ENCODE measurements at regions not wholly inside any gene's neighbourhood (a gene's known extent, or its start where the extent isn't known, plus 50 kb on each side); places are given as distances from the start of the nearest gene placed in this dataset.

GRCh38 chr10:44745920-44746319 is 165.2 kb upstream of the TMEM72 start:
- Histone ChIP-seq H3K27ac (ENCODE audit: extremely low read depth, low read depth, low read length) (no peak overlapping the region), H4K20me1 (replicated peaks; ENCODE audit: control insufficient read depth, insufficient read depth, low read length) (no peaks in the 10 kb centered on the region), H3K9me1 (ENCODE audit: control insufficient read depth, insufficient read depth, low read length) (no peaks in the 10 kb centered on the region), H3K9me3 (replicated peaks; ENCODE audit: control insufficient read depth, insufficient read depth, low read depth, low read length) (no peaks in the 10 kb centered on the region), H3K79me2 (ENCODE audit: control insufficient read depth, insufficient read depth, low read length) (no peaks in the 10 kb centered on the region), H3K4me1 (replicated peaks in 1 of 2; ENCODE audit: control insufficient read depth in 2 of 2, insufficient read depth in 2 of 2, low read length in 2 of 2) (no peaks in the 10 kb centered on the region), H2AFZ (ENCODE audit: low read depth, low read length) (no peak overlapping the region), H3K4me2 (ENCODE audit: insufficient read depth, low read length) (no peak overlapping the region), H3K4me3 (no peak overlapping the region), H3K27me3 (ENCODE audit: control insufficient read depth in 2 of 2, insufficient read depth in 2 of 2, low read length in 2 of 2) (0 out of 5 replicates have a peak, but pooled peaks cover 0 to 4% of the 10 kb centered on the region in 2 experiments), H3K9ac (ENCODE audit: insufficient read depth in 1 of 2, low read depth in 2 of 2, low read length in 2 of 2) (no peak overlapping the region), H3K36me3 (ENCODE audit: control insufficient read depth, insufficient read depth, low read length) (no peaks in the 10 kb centered on the region)
- DNase-seq (ENCODE audit: extremely low read depth in 1 of 4, low spot score in 3 of 4) (no peak), FAIRE-seq (no peak), ATAC-seq (no peak)
- in situ Hi-C loops (cut with MboI) = no loop called here
- POLR2A ChIA-PET = no interaction called here
- WGBS (ENCODE audit: insufficient coverage, low coverage, missing lambda C conversion rate) = 0% methylated on average over 2 of the region's 2 CpGs
- peak; percentile 36; the same call in 1 of the 2 replicates for TF ChIP-seq CBFA2T3 (IDR thresholded peaks at IDR 0.05)
- no peak for TF ChIP-seq PHTF2 (CRISPR knock-in tag; IDR thresholded peaks at IDR 0.05)
- TF ChIP-seq, protein P1, sequence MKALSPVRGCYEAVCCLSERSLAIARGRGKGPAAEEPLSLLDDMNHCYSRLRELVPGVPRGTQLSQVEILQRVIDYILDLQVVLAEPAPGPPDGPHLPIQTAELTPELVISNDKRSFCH (CRISPR knock-in tag; IDR thresholded peaks at IDR 0.05) = no peak
- TF ChIP-seq, protein P1 (tag; IDR thresholded peaks at IDR 0.05) = no peak
- no peak for TF ChIP-seq ZNF274 (IDR thresholded peaks at IDR 0.05; ENCODE audit: borderline replicate concordance, low read depth, low read length)
- intact Hi-C loops (cut with micrococcal nuclease) = no loop called here
- BruUV-seq (replicated peaks) = no TSS peak
- CTCF ChIA-PET (ENCODE audit: low intra/inter-chr PET ratio) = no interaction called here

DNA sequence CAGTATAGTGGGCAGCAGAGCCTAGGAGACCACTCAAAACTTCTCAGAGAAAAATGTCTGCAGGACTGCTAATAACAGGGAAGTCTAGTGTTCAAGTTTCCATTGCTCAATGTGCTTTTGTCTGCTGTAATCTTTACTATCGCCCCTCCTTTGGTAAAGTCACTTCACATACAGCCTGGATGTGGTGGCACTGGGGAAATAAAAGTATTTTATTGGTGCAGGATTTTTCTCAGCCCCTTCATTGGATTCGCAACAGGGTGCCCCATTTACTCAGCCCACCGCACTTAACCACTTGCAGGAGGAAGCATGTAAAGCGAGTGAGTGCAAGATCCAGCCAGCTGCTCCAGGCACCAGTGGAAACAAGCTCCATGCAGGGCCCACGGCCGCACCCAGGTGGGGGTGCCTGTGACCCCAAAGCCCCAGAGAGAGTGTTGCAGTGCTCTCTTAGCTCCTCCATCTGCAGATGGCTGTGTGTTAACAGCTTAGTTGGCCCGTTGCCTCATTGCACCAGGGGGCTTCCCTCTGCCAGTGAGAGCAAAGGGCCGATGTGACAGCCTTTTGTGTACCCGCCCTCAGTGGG is 163.5 kb upstream of the TMEM72 start:
- Histone ChIP-seq H3K27me3 (ENCODE audit: control insufficient read depth in 2 of 2, insufficient read depth in 2 of 2, low read length in 2 of 2) (0 out of 5 replicates have a peak, but pooled peaks cover 0 to 4% of the 10 kb centered on the region in 2 experiments), H3K4me1 (replicated peaks in 1 of 2; ENCODE audit: control insufficient read depth in 2 of 2, insufficient read depth in 2 of 2, low read length in 2 of 2) (no peaks in the 10 kb centered on the region), H4K20me1 (replicated peaks; ENCODE audit: control insufficient read depth, insufficient read depth, low read length) (no peaks in the 10 kb centered on the region), H2AFZ (ENCODE audit: low read depth, low read length) (no peak overlapping the region), H3K9me1 (ENCODE audit: control insufficient read depth, insufficient read depth, low read length) (no peaks in the 10 kb centered on the region), H3K27ac (ENCODE audit: extremely low read depth, low read depth, low read length) (no peak overlapping the region), H3K4me2 (ENCODE audit: insufficient read depth, low read length) (no peak overlapping the region), H3K9ac (ENCODE audit: insufficient read depth in 1 of 2, low read depth in 2 of 2, low read length in 2 of 2) (no peak overlapping the region), H3K4me3 (no peak overlapping the region), H3K36me3 (ENCODE audit: control insufficient read depth, insufficient read depth, low read length) (no peaks in the 10 kb centered on the region), H3K9me3 (replicated peaks; ENCODE audit: control insufficient read depth, insufficient read depth, low read depth, low read length) (no peaks in the 10 kb centered on the region), H3K79me2 (ENCODE audit: control insufficient read depth, insufficient read depth, low read length) (no peaks in the 10 kb centered on the region)
- ATAC-seq = no peak
- CTCF ChIA-PET (ENCODE audit: low intra/inter-chr PET ratio) = no interaction called here
- POLR2A ChIA-PET = no interaction called here
- no peak for DNase-seq (ENCODE audit: extremely low read depth in 1 of 4, low spot score in 3 of 4)
- in situ Hi-C loops (cut with MboI) (no loop called here), intact Hi-C loops (cut with micrococcal nuclease) (no loop called here)
- FAIRE-seq = no peak
- WGBS (ENCODE audit: insufficient coverage, low coverage, missing lambda C conversion rate) = 0% methylated on average over 9 of the region's 9 CpGs
- no TSS peak for BruUV-seq (replicated peaks)

All from K562 (cell line).